Smooth muscle cell of the brain vasculature (primary cell): ENCODE measurements at regions not wholly inside any gene's neighbourhood (a gene's known extent, or its start where the extent isn't known, plus 50 kb on each side); places are given as distances from the start of the nearest gene placed in this dataset.
"Not testable (repeated sequence)": the region's sequence is repeated elsewhere in the genome, so short reads cannot be mapped to it uniquely, and the experiment has no call there.

Experiments
- DNase-seq: peaks from one replicate; pipeline ENCODE4 v3.0.0-alpha.2; 2012; ENCODE audit warnings: low read depth, low spot score

GRCh38 chr5:29186380-29186779, 2007.1 kb upstream of the CDH6 start:
- not testable (repeated sequence) for DNase-seq

- no peak for DNase-seq
Observed at GRCh38 chr5:29185558-29185957, 2007.9 kb upstream of the CDH6 start.

- no peak for DNase-seq
Observed at GRCh38 chr5:29175774-29176173, 2017.7 kb upstream of the CDH6 start.

GRCh38 chr5:29170599-29170998, 2022.9 kb upstream of the CDH6 start:
- DNase-seq: no peak

GRCh38 chr5:29169886-29170285, 2023.6 kb upstream of the CDH6 start:
- DNase-seq: no peak

GRCh38 chr5:29162297-29162696, 2031.2 kb upstream of the CDH6 start:
- no peak for DNase-seq

DNA sequence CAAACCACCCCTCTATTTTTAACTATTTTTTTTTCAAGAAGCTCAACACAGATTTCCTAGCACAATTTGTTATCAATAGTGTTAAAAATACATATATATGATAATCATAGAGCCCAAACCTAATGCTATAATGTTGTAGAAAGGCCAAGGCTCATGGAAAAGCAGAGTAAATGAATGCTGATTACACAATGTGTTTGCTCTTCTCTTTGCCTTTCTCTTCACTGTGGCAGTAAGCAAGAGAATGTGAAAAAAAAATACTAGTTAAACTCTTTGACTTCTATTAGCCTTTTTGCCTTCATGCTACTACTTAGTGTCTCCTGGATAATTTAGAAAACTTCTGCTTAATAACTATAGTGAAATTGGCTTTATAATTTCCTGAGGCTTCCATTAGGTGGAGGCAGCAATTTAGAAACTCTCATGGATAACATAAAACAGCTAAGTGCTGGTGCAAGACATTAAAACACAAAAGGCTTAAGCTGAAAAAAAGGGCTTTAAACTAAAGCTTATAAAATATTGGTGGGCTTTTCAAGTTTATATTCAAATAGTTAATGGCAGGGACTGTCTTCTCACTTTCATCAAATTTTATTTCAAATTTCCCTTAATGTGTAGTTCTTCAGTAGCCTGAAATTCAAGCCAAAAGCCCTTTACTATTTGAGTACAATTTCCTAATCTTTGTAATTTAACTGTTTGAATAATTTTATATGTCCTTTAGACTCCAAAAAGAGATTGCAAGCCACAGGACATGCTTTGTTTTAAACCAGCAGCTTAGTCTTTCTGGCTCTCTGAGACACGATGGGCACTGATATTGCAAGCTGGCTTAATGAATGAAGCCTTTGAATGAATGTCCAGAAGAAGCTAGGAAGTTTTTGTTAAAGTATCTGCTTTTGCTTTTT, 2031.8 kb upstream of the CDH6 start:
- DNase-seq: no peak

- DNase-seq: no peak
Observed at GRCh38 chr5:29157975-29158374, 2035.5 kb upstream of the CDH6 start.

DNA sequence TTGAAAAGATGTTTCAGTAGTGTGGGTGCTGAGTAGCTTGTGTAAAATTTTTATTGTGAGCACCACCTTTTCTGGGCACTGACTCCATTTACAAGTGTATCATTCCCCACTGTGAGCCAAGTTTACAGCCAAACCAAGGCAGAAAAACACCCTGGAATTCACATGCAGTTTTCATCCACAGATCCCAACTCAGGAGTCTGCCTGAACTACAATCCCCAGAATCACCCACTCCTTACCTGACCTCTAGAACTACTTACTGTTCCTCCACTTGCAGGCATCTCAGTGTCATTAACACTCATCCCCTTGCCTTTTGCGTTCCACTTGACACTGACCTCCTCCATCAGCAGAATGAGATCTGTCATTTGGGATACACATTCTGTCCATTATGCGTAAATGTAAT, 2042.6 kb upstream of the CDH6 start:
- no peak for DNase-seq

DNA sequence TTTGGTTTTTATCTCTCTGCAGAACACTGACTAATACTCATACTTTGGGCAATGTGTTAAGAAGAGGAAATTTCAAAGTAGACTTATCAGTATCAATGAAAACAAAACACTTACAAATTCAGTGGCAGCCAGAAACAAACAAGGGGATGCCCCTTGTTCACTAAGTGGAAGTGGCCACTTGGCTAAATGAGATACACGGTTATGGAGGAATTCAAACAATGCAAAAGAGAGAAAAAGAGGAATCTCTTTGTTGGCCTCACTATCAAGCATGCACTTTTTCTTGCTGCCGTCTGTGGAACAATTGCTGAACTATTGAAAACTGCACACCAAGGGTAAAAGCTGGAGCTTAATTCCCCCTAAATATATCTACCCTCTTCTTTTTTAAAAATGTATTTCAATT, 2044.9 kb upstream of the CDH6 start:
- DNase-seq: no peak

GRCh38 chr5:29148073-29148472, 2045.4 kb upstream of the CDH6 start:
- no peak for DNase-seq

- DNase-seq: no peak
Observed at GRCh38 chr5:29143266-29143665, 2050.2 kb upstream of the CDH6 start.

GRCh38 chr5:29134418-29134817, 2059.1 kb upstream of the CDH6 start:
- DNase-seq: no peak

DNA sequence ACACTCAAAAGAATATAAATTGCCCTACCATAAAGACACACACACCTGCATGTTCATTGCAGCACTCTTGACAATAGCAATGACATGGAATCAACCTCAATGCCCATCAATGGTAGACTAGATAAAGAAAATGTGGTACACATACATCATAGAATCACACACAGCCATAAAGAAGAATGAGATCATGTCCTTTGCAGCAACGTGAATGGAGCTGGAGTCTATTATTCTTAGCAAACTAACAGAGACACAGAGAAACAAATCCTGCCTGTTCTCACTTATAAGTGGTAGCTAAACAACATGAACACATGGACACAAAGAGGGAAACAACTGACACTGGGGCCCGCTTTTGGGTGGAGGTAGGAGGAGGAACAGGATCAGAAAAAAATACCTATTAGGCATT, 2062.2 kb upstream of the CDH6 start:
- no peak for DNase-seq

DNA sequence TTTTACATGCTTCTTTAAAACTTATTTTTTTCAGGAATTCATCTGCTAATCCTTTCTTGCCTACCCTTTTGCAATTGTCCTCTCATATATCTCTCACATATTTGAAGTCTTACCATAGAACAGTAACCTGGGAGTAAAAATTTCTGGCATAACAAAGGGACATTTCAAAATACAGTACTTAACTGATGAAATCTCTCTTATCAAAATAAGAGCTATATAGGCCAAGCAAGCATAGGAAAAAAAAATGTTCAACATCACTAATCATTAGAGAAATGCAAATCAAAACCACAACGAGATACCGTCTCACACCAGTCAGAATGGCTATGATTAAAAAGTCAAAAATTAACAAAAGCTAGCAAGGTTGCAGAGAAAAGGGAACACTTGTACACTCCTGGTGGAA, 2062.7 kb upstream of the CDH6 start:
- DNase-seq: no peak

GRCh38 chr5:29127524-29128156, 2065.8 kb upstream of the CDH6 start:
- not testable (repeated sequence) for DNase-seq

- DNase-seq: not testable (repeated sequence)
Observed at GRCh38 chr5:29126462-29126861, 2067.0 kb upstream of the CDH6 start.

GRCh38 chr5:29122306-29122705, 2071.2 kb upstream of the CDH6 start:
- DNase-seq: no peak

- DNase-seq: no peak
Observed at GRCh38 chr5:29114331-29114768, 2076.0 kb upstream of the CDH9 start.

- no peak for DNase-seq
Observed at GRCh38 chr5:29113516-29113915, 2075.1 kb upstream of the CDH9 start.

DNA sequence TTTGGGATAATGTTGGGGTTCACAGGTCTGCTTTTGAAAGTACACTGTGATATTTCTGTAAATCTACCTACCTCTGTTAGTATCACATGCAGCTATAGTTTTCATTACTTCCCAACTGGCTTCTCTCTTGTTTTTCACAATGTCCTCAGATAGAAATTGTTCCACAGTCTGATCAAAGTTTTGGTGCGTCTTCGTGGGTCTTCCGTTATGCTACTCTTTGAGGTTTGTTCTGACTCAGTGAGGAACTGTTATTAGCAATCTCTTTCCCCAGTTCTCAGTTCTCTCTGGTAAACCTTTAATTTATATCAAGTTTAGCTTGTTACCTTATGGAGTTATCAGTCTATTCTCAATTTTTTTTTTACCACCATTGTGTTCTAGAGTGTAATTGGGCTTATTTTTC, 2061.2 kb upstream of the CDH9 start:
- no peak for DNase-seq

- no peak for DNase-seq
Observed at GRCh38 chr5:29089591-29090130, 2051.3 kb upstream of the CDH9 start.

DNA sequence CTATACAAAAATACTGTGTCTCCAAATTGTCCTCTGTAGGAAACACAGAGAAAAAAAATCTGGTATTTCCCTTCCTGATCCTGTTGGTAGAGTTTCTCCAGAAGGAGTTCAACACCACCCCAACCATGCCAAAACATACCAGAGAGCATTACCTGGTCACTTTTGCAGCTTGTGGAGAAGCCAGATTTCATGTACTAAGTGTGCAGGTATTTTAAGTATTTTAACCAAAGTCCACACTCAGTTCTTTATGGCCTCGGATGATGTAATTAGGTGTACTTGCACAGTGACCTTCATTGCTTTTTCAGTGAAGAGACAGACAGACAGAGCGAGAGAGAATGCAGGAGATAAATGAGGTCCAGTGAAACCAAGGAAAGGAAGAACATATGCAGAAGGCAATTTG, 2046.8 kb upstream of the CDH9 start:
- DNase-seq: no peak
